Choroid plexus epithelial cell (primary cell): ENCODE measurements at regions not wholly inside any gene's neighbourhood (a gene's known extent, or its start where the extent isn't known, plus 50 kb on each side); places are given as distances from the start of the nearest gene placed in this dataset.

Experiments used
- DNase-seq: peaks from one replicate; pipeline ENCODE4 v3.0.0-alpha.2; 2010; ENCODE audit warnings: low read depth
- H3K4me3 ChIP-seq: 2 replicates; pipeline ENCODE4 v1.5.1; 2011; ENCODE audit warnings: low read depth, mild to moderate bottlenecking, control low read depth, low read length, moderate library complexity
- TF ChIP-seq, protein P1 (sequence below): conservative IDR thresholded peaks from 2 replicates; pipeline ENCODE4 v1.5.1; 2011; ENCODE audit warnings: low read depth, mild to moderate bottlenecking, control low read depth, inconsistent platforms, low read length, moderate library complexity

DNA sequence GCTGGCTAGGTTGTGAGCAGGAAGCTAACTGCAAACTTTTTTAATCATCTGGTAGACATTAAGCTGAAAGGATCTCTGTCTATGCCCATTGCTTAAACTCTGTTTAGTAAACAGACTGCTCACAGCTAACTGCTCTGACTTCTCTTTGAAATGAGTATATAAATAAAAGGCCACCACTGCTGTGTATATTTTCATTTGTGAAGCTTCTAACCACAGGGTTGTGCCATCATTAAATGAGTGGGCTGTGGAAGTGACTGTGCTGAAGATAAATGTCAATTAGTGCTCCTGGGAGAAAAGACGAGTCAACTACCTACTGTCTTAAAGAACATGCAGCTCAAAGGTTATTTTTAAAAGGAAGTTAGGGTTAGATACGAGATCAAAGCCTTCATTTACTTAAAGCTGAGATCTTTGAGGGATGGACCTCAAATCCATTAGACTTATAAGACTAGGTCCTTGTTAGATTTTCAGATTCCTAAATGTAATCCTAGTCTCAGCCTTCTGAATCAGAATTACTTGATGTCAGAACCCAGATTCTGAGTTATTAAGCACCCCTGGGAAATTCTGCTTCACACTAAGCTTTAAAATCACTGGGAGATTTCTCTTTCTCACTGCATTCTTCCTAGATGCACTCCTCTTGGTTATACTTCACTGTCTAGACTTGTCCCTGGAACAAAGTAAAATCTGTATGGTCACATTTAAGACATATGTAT is 213.1 kb upstream of the FLRT2 start:
- TF ChIP-seq, protein P1, sequence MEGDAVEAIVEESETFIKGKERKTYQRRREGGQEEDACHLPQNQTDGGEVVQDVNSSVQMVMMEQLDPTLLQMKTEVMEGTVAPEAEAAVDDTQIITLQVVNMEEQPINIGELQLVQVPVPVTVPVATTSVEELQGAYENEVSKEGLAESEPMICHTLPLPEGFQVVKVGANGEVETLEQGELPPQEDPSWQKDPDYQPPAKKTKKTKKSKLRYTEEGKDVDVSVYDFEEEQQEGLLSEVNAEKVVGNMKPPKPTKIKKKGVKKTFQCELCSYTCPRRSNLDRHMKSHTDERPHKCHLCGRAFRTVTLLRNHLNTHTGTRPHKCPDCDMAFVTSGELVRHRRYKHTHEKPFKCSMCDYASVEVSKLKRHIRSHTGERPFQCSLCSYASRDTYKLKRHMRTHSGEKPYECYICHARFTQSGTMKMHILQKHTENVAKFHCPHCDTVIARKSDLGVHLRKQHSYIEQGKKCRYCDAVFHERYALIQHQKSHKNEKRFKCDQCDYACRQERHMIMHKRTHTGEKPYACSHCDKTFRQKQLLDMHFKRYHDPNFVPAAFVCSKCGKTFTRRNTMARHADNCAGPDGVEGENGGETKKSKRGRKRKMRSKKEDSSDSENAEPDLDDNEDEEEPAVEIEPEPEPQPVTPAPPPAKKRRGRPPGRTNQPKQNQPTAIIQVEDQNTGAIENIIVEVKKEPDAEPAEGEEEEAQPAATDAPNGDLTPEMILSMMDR = no peak
- H3K4me3 ChIP-seq = no peak overlapping the region
- DNase-seq = peak; percentile 19

DNA sequence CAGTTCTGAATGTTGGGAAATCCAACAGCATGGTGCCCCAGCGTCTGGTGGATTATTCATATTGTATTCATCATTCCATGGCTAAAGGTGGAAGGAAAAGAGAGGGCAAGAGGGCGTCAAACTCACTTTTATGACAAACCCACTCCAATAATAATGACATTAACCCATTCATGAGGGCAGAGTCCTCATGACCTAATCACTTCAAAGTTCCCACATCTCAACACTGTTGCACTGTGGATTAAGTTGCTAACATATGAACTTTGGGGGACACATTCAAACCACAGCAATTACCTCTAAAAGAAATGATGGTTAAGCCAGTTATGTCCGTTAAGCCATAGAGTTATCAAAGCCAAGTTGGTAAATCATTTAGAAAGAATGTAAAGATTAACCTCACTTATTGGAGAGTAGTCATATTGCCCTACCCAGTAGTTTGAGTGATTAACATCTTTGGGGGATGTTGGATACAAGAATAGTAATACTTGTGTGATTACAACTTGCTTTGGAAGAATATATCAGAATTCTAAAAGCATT is 212.4 kb upstream of the FLRT2 start:
- no peak overlapping the region for H3K4me3 ChIP-seq
- DNase-seq = no peak
- TF ChIP-seq, protein P1 = no peak

DNA sequence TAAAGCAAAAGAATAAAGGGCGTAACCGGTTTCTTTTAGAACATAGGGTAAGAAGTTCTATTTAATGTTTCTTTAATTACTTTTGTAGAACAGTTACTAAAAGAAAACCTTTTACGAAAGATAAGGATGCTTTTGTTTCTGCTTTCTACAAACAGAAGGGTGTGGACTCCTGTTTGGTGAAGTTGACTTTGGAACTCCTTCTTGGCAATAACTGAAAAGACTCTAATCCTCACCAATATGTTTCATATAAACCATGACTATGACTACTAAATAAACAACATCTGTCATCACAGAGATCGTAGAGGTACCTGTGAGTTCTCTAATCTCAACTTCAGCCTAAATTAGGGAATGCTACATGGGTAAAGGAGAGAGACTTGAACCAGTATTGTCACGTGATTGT is 210.8 kb upstream of the FLRT2 start:
- DNase-seq = no peak
- TF ChIP-seq, protein P1 = no peak
- H3K4me3 ChIP-seq = no peak overlapping the region

DNA sequence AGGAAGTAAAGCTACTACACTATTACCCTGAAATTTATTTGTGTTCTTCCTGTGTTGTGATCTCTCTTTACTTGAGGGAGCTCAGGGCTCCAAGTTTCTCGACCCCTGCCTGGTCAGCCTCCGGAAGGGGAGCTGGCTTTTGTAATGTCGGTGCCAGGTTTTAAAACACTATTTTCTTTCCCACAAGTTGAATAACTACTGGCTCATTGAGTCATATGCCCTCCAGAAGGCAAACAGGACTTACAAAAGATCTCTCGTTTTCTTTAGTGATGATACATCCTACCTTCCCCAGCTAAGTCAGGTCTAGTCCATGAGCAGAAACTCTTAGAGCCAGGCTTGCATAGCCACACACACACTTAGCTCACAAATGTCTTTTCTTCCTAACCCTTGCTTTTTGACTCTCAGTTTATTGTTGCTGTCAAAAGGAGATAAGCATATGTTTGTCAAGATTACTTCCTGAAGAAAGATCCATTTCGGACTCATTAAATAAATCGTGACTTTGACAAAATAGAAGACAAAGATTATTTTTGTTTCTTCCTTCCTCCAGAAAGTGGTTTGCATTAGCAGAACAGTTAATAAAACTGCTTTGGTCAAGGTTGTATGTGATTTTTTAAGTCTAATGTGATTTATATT is 209.8 kb upstream of the FLRT2 start:
- H3K4me3 ChIP-seq = no peak overlapping the region
- DNase-seq = peak; percentile 72

DNA sequence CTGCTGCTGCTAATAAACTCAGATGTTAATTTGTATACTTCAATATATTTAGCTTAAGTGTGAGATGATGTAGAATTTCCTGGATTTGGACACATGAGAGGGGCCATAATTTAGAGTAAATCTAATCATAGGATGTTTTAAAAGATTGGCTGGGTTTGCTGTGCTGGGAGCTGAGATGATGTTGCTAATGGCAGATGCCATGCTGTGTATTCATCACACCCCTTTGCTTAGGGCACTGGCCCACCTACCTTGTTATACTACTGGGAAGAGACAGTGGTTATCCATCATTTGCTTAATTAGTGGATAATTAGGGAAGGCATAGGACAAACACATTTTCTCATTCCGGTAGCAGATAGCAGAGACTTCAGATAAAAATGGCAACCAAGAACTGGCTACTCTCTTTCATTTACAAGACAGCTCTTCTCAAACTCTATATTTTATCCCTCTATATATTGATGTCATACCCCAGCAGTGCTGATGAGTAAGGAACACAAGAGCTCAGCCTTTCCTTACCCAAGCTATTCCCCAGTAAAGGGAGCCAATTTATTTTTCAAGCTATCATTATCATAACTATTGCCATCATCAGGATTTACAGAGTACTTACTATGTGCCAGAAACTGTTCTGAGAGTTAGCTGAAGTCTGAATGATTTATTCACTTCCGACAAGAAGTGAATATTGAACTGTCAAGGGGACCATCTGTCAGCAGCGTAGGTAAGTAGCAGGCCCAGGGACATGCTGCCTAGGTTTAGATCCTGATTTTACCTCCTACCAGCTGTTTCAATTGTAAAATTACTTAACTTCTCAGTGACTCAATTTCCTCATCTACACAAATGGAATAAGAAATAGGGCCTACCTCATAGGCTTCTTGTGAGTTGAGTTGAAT is 204.6 kb upstream of the FLRT2 start:
- TF ChIP-seq, protein P1 = no peak
- DNase-seq = no peak
- H3K4me3 ChIP-seq = no peak overlapping the region

More for the DNA sequence above, 209.8 kb upstream of the FLRT2 start:
- TF ChIP-seq, protein P1 = no peak

DNA sequence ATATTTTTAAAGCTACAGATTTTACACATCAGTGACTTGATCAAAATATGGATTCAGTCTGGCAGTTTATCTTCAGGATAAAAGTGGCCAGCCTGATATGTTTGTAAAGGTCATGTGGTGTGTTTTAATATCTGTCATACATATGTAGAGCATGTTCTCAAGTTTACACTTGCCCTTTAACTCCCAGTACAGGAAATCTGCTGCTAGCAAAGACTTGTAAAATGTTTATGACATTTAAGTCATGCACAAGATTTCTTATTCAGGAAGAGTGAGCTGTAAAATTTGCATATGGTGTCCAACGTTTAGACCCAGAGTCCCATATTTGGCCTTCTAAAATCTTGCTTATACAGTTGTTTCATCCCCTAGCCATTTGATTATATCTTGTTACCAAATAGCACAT is 197.5 kb upstream of the FLRT2 start:
- no peak overlapping the region for H3K4me3 ChIP-seq
- TF ChIP-seq, protein P1 = no peak
- DNase-seq = no peak
